ENCODE measurements at regions not wholly inside any gene's neighbourhood (a gene's known extent, or its start where the extent isn't known, plus 50 kb on each side); places are given as distances from the start of the nearest gene placed in this dataset.

DNA sequence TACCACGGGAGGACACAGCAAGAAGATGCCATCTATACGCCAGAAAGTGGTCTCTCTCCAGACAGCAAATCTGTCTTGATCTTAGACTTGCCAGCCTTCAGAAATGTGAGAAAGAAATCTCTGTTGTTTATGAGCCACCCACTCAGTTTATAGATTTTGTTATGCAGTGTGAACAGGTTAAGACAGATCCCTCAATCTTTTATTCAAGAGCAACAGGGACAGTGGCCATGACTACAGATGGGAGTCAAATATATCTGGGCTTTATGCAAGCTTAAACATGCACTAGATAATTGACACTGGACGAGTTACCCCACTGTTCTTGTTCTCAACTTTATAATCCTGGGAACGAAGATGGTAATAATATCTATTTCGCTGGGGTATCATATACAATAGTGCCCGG is 288.7 kb downstream of the RPAP3 start:
- TF ChIP-seq, protein P1, sequence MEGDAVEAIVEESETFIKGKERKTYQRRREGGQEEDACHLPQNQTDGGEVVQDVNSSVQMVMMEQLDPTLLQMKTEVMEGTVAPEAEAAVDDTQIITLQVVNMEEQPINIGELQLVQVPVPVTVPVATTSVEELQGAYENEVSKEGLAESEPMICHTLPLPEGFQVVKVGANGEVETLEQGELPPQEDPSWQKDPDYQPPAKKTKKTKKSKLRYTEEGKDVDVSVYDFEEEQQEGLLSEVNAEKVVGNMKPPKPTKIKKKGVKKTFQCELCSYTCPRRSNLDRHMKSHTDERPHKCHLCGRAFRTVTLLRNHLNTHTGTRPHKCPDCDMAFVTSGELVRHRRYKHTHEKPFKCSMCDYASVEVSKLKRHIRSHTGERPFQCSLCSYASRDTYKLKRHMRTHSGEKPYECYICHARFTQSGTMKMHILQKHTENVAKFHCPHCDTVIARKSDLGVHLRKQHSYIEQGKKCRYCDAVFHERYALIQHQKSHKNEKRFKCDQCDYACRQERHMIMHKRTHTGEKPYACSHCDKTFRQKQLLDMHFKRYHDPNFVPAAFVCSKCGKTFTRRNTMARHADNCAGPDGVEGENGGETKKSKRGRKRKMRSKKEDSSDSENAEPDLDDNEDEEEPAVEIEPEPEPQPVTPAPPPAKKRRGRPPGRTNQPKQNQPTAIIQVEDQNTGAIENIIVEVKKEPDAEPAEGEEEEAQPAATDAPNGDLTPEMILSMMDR (conservative IDR thresholded peaks at IDR 0.05; ENCODE audit: low read depth, low read length) = no peak
- TF ChIP-seq EZH2 (IDR thresholded peaks at IDR 0.05; ENCODE audit: low read length, unreplicated experiment) (no peak), EZH2phosphoT487 (IDR thresholded peaks at IDR 0.05; ENCODE audit: borderline replicate concordance, low read length) (no peak)

All from PC-3 (cell line).